Activated T-cell treated with anti-CD3 and anti-CD28 coated beads, Interleukin-2, amount 50 U/mL, for 1 hour (primary cell): ENCODE measurements at regions not wholly inside any gene's neighbourhood (a gene's known extent, or its start where the extent isn't known, plus 50 kb on each side); places are given as distances from the start of the nearest gene placed in this dataset.
A peak's percentile ranks its signal among the peaks of the same experiment; 100 is the strongest.
"Not testable (repeated sequence)": the region's sequence is repeated elsewhere in the genome, so short reads cannot be mapped to it uniquely, and the experiment has no call there.

Source experiments
- DNase-seq: peaks from one replicate; pipeline ENCODE4 v3.0.0-alpha.2; 2020

- no peak for DNase-seq
These were observed 396.8 kb downstream of the FAM72C start for GRCh38 chr1:143574891-143575520.

DNA sequence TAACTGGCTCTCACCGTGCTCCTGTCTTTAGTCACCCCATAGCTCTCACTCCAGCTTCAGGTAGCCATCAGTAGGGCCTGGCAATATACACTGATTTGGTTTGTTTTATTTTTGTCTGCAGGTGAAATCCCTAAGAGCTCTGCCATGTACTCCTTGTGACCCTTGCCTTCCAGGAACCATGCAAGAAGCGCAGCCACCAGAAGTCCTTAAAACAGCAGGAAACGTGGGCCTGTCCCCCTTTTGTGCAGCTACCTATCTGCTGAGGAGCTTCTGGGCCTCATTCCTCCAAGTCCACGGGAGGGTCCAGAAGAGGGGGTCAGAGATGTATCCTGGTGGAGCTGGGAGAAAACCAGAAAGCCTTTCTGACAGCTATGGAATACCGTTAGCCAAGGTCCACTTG lies 399.1 kb downstream of the FAM72C start:
- not testable (repeated sequence) for DNase-seq

- not testable (repeated sequence) for DNase-seq
These were observed 408.0 kb downstream of the FAM72C start for GRCh38 chr1:143563761-143564160.

DNA sequence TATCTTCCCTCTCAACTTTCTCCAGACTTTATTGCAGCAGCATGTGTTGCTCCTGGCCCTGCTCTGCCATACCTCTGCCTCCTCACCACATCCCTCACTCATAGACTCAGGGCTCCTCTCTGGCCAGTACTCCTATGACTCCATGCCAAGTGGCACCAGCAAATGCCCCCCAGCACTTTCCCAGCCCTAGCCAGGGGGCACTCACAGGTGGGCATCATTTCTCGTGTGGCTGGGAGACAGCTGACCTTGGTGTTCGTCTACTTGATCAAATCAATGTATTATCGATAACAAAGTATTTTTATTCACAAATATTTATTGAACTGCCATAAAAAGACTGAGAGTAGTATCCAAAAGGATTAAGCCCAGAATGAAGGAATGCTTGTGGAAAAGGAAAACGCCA lies 418.2 kb downstream of the FAM72C start:
- DNase-seq: no peak

DNA sequence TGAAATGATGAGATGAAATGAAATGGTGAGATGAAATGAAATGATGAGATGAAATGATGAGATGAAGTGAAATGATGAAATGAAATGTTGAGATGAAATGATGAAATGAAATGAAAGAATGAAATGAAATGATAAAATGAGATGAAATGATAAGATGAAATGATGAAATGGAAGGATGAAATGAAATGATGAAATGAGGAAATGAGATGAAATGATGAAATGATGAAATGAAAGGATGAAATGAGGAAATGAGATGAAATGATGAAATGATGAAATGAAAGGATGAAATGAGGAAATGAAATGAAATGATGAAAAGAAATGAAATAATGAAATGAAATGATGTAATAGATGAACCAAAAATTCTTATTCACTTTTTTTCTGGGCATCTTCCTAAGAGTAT lies 467.1 kb downstream of the FAM72C start:
- DNase-seq: not testable (repeated sequence)

- DNase-seq: not testable (repeated sequence)
These were observed 467.7 kb downstream of the FAM72C start for GRCh38 chr1:143504080-143504479.

- not testable (repeated sequence) for DNase-seq
These were observed 468.7 kb downstream of the FAM72C start for GRCh38 chr1:143503048-143503447.

GRCh38 chr1:143502038-143502437 lies 469.7 kb downstream of the FAM72C start:
- DNase-seq: not testable (repeated sequence)

GRCh38 chr1:143498059-143498749 lies 473.6 kb downstream of the FAM72C start:
- DNase-seq: peak; percentile 39

DNA sequence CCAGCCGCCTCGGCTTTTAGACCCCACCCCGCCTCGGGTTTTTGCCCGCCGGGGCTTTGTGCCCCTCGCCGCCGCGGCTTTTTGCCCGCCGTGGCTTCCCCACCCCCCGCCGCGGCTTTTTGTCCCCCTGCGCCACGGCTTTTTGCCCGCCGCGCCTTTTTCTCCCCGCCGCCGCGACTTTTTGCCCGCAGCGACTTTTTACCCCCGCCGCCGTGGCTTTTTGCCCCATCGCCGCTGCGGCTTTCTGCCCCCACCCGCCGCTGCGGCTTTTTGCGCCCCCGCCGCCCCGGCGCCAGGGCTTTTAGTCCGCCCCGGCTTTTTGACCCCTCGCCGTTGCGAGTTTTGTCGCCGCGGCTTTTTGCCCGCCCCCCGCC lies 474.4 kb downstream of the FAM72C start:
- DNase-seq: peak; percentile 22

- not testable (repeated sequence) for DNase-seq
These were observed 475.0 kb downstream of the FAM72C start for GRCh38 chr1:143496526-143497373.
